ENCODE measurements at regions not wholly inside any gene's neighbourhood (a gene's known extent, or its start where the extent isn't known, plus 50 kb on each side); places are given as distances from the start of the nearest gene placed in this dataset.

GRCh38 chr12:53811606-53812005 lies 59.8 kb upstream of the CISTR start:
- Mint-ChIP-seq H3K9me3 (no peaks in the 10 kb centered on the region), H3K36me3 (ENCODE audit: insufficient read depth in 1 of 3, low read depth in 3 of 3) (no peaks in the 10 kb centered on the region), H3K27ac (no peak overlapping the region), H3K4me1 (peaks cover 0 to 4% of the 10 kb centered on the region in 2 experiments; a peak in 2 of 4 replicates), H3K4me3 (no peak overlapping the region), H3K27me3 (ENCODE audit: low read depth) (peaks cover 15% of the 10 kb centered on the region)
- Histone ChIP-seq H3K14ac (ENCODE audit: insufficient read depth, low read length) (no peak overlapping the region), H3K79me2 (ENCODE audit: insufficient read depth, low read length) (no peaks in the 10 kb centered on the region), H3K9me3 (ENCODE audit: control insufficient read depth, low read depth, low read length) (no peaks in the 10 kb centered on the region), H3K27me3 (ENCODE audit: insufficient read depth, low read length) (no peaks in the 10 kb centered on the region; the same call in 1 of the 2 replicates), H4K20me1 (ENCODE audit: control insufficient read depth, insufficient read depth, insufficient read length) (no peaks in the 10 kb centered on the region), H2AK5ac (ENCODE audit: insufficient read length, low read length) (no peak overlapping the region), H3K4me2 (ENCODE audit: insufficient read depth, insufficient read length, low read length) (no peak overlapping the region), H3K79me1 (ENCODE audit: insufficient read depth, low read depth, low read length, poor library complexity, severe bottlenecking) (no peaks in the 10 kb centered on the region), H4K5ac (ENCODE audit: insufficient read length, low read depth, low read length) (no peak overlapping the region), H2BK120ac (ENCODE audit: low read depth, low read length, poor library complexity, severe bottlenecking) (no peak overlapping the region), H3K56ac (ENCODE audit: insufficient read length, low read depth, low read length) (no peak overlapping the region), H3K18ac (ENCODE audit: insufficient read length, low read depth, low read length) (no peak overlapping the region), H3K9ac (ENCODE audit: extremely low read depth, insufficient read length, low read length) (no peak overlapping the region), H3K23me2 (ENCODE audit: insufficient read length, low read depth, low read length, poor library complexity, severe bottlenecking) (no peaks in the 10 kb centered on the region), H3K27ac (ENCODE audit: insufficient read length, low read depth, low read length) (no peak overlapping the region), H2BK20ac (ENCODE audit: low read depth, low read length, poor library complexity, severe bottlenecking) (no peak overlapping the region), H2BK15ac (ENCODE audit: low read depth, low read length) (no peak overlapping the region), H3K4me1 (ENCODE audit: insufficient read depth, low read length) (no peaks in the 10 kb centered on the region), H2AFZ (ENCODE audit: low read length) (no peak overlapping the region), H2BK5ac (ENCODE audit: insufficient read length, low read length) (no peak overlapping the region), H4K8ac (replicated peaks; ENCODE audit: insufficient read length, low read depth, low read length) (no peak overlapping the region), H2BK12ac (ENCODE audit: insufficient read length, low read depth, low read length) (no peak overlapping the region), H4K91ac (ENCODE audit: insufficient read length, low read depth, low read length) (no peak overlapping the region), H3T11ph (ENCODE audit: low read length) (no peak overlapping the region), H3K4ac (ENCODE audit: low read depth, low read length) (no peak overlapping the region), H3K23ac (ENCODE audit: insufficient read length, low read depth, low read length) (no peak overlapping the region)
- DNase-seq, result no peak
- no CpG with 5 or more reads among the region's 8 CpGs for WGBS (ENCODE audit: extremely low coverage, insufficient read length, low lambda C conversion rate)
- TF ChIP-seq CTCF (conservative IDR thresholded peaks at IDR 0.05), result no peak
